Glomerular visceral epithelial cell (primary cell): ENCODE measurements at regions not wholly inside any gene's neighbourhood (a gene's known extent, or its start where the extent isn't known, plus 50 kb on each side); places are given as distances from the start of the nearest gene placed in this dataset.
"Not testable (repeated sequence)": the region's sequence is repeated elsewhere in the genome, so short reads cannot be mapped to it uniquely, and the experiment has no call there.

ENCODE experiments used
- DNase-seq: peaks from one replicate; pipeline ENCODE4 v3.0.0-alpha.2; 2016; ENCODE audit errors: extremely low spot score

DNA sequence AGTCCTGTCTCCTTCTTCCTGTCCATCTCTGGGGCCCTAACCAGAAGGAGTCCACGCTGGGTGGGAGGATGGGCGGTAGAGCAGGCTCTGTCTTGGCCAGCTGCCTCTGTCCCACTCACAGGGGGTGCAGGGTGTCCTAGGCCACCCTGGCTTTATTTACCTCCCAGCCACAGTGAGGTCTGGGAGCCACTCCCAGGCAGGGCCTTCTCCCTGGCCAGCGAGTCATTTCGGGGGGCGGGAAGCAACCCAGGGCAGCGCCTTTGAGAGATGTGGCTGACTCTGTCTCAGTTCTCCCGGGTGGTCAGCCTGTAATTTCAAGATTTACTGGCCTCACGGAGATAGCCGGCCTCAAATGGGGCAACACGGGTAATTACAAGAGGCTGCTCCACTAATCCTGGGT lies 67.4 kb upstream of the PTCH1 start:
- DNase-seq = no peak

DNA sequence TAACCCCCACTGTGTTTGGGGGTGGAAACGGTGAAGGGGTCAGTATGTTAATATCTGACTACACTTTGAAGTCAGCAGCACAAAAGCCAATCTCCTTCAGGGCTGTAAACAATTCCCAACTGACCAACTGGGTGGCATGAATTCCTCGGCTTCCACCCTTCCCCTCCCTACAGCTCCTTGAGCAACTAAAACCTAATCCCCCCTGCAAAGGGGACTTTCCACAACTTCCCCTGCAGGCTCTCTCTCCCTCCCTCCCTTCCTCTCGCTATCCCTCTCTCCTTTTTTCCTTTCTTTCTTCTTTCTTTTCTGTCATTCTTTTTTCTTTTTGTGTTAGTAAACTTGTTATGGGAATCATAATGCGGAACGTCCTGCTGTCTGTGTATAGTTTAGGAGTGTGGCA lies 65.1 kb upstream of the PTCH1 start:
- peak; percentile 3 for DNase-seq

DNA sequence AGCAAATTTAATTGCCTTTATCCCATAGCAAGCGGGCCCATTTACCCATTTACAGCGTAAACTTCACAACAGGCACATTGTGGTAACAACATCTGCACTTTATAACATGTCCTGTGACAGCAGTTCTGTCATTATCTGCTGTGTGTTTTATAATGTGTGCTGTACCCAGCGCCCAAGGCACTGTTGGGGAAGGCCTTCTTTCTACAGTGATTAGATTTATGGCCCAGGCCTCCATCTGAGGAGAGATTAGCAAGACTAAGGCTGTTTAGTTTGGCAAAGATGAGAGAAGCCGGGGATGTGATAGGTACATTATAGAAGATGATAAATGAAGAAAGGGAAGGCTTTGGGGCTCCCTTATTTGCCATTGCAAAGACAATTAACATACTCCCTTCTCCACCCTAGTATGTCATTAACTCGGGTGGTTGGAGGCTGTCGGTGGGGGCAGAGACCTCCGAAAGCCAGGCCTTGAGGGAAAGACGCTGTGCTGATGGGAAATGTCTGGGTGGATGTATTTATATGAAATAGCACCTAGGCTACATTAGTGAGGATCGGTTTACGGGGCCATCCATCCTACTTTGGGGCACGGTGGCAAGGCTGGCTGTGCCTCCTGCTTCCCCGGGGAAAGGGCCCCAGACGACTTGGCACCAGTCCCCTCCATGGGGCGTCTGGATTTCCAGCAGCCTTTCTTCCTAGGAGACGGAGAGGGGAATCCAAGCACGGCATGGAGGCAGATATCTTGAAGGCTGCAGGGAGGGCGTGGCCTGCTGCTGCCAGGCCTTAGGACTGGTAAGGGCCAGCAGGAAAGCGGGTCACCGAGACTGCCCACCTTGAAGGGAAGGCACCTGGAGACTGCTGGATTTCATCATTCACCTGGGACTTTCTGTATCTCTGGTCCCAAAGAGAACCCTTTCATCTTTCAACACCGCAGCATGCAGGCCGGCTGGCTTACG lies 64.3 kb upstream of the PTCH1 start:
- no peak for DNase-seq

DNA sequence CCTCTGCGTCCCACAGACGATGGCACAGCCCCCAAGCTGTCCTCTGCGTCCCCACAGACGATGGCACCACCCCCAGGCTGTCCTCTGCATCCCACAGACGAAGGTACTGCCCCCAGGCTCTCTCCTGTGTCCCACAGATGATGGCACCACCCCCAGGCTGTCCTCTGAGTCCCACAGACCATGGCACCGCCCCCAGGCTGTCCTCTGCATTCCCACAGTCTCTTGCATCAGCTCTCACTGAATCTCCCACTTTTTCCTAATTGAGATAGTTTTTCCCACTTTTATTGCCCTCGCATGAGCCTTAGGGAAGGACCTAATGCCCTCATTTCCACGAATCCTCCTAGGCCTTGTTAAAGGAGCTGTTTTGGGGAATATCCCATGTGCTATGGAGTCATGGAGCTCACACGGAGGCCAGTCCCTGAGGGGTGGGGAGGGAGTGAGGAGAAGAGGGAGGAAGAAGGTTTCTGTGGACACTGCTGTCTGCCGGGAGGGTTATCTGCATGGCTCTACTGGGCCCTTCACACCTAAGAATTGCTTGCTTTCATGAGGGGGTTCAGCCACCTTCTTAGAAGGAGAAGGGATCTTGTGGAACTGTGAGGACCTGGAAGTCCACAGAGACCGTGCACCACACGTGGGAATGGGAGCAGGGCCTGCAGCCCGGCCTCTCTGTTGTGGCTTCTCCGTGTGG lies 58.2 kb upstream of the PTCH1 start:
- no peak for DNase-seq

DNA sequence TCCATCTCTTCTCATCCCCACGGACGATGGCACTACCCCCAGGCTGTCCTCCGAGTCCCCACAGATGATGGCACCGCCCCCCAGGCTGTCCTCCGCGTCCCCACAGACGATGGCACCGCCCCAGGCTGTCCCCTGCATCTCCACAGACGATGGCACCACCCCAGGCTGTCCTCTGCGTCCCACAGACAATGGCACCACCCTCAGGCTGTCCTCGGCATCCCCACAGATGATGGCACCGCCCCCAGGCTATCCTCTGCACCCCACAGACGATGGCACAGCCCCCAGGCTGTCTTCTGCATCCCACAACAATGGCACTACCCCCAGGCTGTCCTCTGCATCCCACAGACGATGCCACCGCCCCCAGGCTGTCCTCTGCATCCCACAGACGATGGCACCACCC lies 57.4 kb upstream of the PTCH1 start:
- DNase-seq = no peak

DNA sequence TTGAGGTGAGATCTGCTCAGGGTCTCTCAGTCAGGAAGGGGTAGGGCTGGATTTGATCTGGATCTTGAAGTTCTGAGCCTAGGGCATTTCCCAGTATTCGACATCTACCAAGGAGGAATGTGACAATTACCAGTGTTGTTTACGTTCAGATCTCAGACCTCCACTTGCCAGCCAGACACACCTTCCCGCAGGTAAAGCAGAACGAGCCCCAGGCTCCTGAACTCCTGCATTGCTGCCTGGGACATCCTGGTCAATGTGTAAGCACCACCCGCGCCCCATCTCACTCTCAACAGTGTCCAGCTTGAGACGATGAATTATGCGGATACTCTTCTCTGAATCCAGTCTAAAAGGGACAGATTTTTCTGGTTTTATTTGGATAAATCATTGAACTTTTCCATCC lies 56.7 kb upstream of the PTCH1 start:
- no peak for DNase-seq

DNA sequence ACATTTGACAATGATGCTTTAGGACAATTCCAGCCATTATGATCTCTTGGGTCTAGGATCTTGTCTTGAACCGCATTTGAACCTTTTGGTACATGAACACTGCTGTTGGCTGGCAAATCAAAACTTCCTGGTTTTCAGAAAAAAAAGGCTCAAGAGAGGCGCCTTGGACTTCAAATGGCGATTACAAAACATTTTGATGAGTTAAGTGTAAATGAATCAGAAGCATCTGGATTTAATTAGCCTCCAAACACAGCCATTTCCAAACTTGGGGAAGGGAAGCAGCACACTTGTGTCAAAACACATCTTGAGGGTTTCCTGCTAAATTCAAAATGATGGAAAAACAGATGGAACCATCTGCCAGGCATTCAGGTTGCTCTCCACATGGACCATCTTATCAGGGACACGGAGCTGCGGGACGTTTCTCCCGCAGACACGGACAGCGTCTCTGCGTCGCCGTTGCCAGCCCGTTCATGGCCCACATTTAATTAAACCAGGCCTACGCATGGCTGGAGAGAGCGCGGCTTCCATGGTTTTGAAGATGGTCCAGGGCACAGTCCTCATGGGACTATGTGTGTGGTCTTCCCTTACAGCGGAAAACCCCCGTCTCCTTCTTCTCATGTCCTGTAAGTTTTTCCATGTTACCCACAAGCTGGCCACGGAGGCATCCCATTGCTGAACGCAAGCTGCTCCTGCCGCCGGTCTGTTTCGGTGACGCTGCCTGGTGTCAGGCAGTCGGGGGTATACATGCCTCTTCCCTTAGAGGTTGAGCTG lies 55.8 kb upstream of the PTCH1 start:
- no peak for DNase-seq

DNA sequence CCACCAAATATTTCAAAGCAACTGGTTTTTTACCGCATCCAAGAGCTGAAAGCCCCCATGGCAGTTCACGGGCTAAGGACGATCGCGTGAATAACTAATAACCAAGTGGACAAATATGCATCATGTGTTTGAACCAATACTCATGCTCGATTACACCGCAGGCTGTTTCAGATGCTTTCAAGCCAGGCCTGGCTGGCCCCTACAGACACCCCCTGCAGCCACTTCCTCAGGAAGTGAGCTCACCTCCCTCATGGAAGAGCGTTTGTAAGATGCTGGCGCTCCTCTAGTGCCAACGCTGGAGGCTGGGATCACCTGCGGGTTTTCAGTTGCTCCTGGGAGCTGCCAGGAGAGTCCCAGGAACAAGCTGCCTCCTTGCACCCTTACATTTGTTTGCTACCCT lies 53.9 kb upstream of the PTCH1 start:
- DNase-seq = no peak

DNA sequence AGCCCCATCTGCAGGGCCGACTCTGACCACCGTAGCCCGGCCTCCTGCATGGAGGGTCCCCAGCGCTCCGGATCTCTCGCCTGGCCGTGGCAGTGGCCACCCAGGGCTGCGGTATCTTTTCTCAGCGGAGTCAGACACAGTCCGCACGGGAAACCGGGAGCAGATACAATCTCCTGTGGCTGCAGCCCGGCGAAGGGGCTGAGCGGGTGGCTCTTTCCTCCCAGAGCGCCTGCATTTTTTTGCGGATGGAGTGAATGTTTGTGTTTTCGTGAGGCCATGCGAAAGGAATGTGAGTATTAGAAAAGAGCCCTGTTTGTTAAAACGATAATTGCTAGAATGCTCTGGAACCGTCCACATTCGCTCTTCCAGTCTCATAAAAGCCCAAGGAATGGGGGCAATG lies 53.4 kb upstream of the PTCH1 start:
- DNase-seq = no peak

DNA sequence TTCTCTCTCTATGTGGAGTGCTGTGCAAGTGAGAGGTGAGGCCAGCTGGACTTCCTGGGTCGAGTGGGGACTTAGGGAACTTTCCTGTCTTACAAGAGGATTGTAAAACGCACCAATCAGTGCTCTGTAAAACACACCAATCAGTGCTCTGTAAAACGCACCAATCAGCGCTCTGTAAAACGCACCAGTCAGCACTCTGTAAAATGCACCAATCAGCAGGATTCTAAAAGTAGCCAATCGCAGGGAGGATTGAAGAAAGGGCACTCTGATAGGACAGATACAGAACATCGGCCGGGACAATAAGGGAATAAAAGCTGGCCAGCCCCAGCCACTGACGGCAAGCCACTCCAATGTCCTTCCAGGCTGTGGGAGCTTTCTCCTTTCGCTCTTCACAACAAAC lies 52.0 kb upstream of the PTCH1 start:
- not testable (repeated sequence) for DNase-seq
